HepG2 (cell line): ENCODE measurements at regions not wholly inside any gene's neighbourhood (a gene's known extent, or its start where the extent isn't known, plus 50 kb on each side); places are given as distances from the start of the nearest gene placed in this dataset.

Experiments
- ATAC-seq: fragments of 200-7000 bp; cut with Tn5 transposase; 3 replicates; pipeline ENCODE4 v1.9.1; 2020; ENCODE audit warnings: mild to moderate bottlenecking, moderate library complexity
- BruUV-seq: library from RNA; stranded (reverse); fragments of 400-500 nt; replicated peaks from 2 replicates; lab custom pipeline; 2021; lab: Mats Ljungman, UMichigan
- CTCF ChIA-PET: fragments of 300-600 bp; formaldehyde crosslinking; extraction: SDS; loops from one replicate; lab custom pipeline; 2021; ENCODE audit warnings: low total read pairs, inconsistent platforms, low intra/inter-chr PET ratio; lab: Yijun Ruan, JAX
- POLR2A ChIA-PET: fragments of 350-600 bp; sonication (Branson Sonifier 250); formaldehyde crosslinking; loops from one replicate; lab custom pipeline; 2020; ENCODE audit warnings: antibody characterized with exemption, inconsistent platforms; lab: Yijun Ruan, JAX
- DNase-seq: peaks from one replicate; pipeline ENCODE4 v3.0.0-alpha.2; 2015; ENCODE audit warnings: low spot score
- FAIRE-seq: peaks from 3 replicates; lab custom pipeline; 2011; peaks lifted over from hg19 to GRCh38; lab: Jason Lieb, UNC
- H2AFZ ChIP-seq: one replicate; pipeline ENCODE4 v1.6.1; 2011; ENCODE audit warnings: low read length, inconsistent platforms
- H3K27ac ChIP-seq: fragments of 300-600 bp; 3 replicates; pipeline ENCODE4 v1.8.0; 2011; ENCODE audit warnings: mixed run types, mild to moderate bottlenecking, mixed read lengths, low read length, inconsistent platforms; ENCODE audit not compliant: insufficient read depth; ENCODE audit errors: extremely low read length
- H3K27me3 ChIP-seq, 2 experiments: fragments of 200-600 bp in 1 of 2; 2 replicates in 1 of 2; 3 replicates in 1 of 2; pipeline versions ENCODE4 v1.6.0 to v1.8.0; 2011; ENCODE audit warnings: low read length in 2 of 2, mild to moderate bottlenecking in 2 of 2, moderate library complexity in 2 of 2, inconsistent platforms in 1 of 2; ENCODE audit not compliant: insufficient read depth in 2 of 2, control insufficient read depth in 1 of 2
- H3K36me3 ChIP-seq, 2 experiments: fragments of 200-600 bp in 1 of 2; replicated peaks in 1 of 2; 2 replicates in 1 of 2; 3 replicates in 1 of 2; pipeline versions ENCODE4 v1.5.1 to v1.8.0; 2011; ENCODE audit warnings: low read length in 2 of 2, inconsistent platforms in 1 of 2; ENCODE audit not compliant: insufficient read depth in 2 of 2, control insufficient read depth in 1 of 2
- H3K4me1 ChIP-seq: 2 replicates; pipeline ENCODE4 v1.5.1; 2012; ENCODE audit warnings: low read length, inconsistent platforms; ENCODE audit not compliant: insufficient read depth
- H3K4me2 ChIP-seq: 2 replicates; pipeline ENCODE4 v1.6.0; 2011; ENCODE audit warnings: low read depth, low read length, inconsistent platforms
- H3K4me3 ChIP-seq, 3 experiments: fragments of 200-600 bp in 1 of 3; sonication (generic), shearing (Covaris generic) in 1 of 3; replicated peaks in 1 of 3; 2 replicates each; pipeline ENCODE4 v1.5.1; 2011 to 2016; ENCODE audit warnings: low read length in 3 of 3, inconsistent platforms in 2 of 3, low read depth in 2 of 3, mild to moderate bottlenecking in 2 of 3, control low read depth in 1 of 3, mixed read lengths in 1 of 3; ENCODE audit not compliant: insufficient read depth in 1 of 3
- H3K79me2 ChIP-seq: one replicate; pipeline ENCODE4 v1.6.1; 2011; ENCODE audit warnings: low read length, inconsistent platforms; ENCODE audit not compliant: insufficient read depth
- H3K9ac ChIP-seq: 2 replicates; pipeline ENCODE4 v1.6.0; 2011; ENCODE audit warnings: mild to moderate bottlenecking, low read depth, low read length, inconsistent platforms; ENCODE audit not compliant: insufficient read depth
- H3K9me3 ChIP-seq: 2 replicates; pipeline ENCODE4 v1.5.1; 2012; ENCODE audit warnings: mild to moderate bottlenecking, low read length
- H4K20me1 ChIP-seq: 2 replicates; pipeline ENCODE4 v1.6.0; 2011; ENCODE audit warnings: inconsistent platforms, mild to moderate bottlenecking, low read length, moderate library complexity; ENCODE audit not compliant: insufficient read depth
- ARNTL ChIP-seq: sonication (generic); formaldehyde crosslinking; IDR thresholded peaks from 2 replicates; pipeline ENCODE4 v1.4.0; 2020; ENCODE audit warnings: mild to moderate bottlenecking, missing genetic modification reagents
- CBFB ChIP-seq: sonication (generic); formaldehyde crosslinking; IDR thresholded peaks from 2 replicates; pipeline ENCODE4 v1.4.0; 2020; ENCODE audit warnings: missing genetic modification reagents
- CHD2 ChIP-seq: IDR thresholded peaks from 2 replicates; pipeline ENCODE4 v1.6.1; 2011; ENCODE audit warnings: low read depth, low read length, improper control_type of control experiment
- ZFP91 ChIP-seq: sonication (generic); formaldehyde crosslinking; IDR thresholded peaks from 2 replicates; pipeline ENCODE4 v1.9.0; 2022; ENCODE audit warnings: missing genetic modification reagents, mild to moderate bottlenecking, borderline replicate concordance
- ZNF142 ChIP-seq: sonication (generic); formaldehyde crosslinking; IDR thresholded peaks from 2 replicates; pipeline ENCODE4 v1.4.0; 2020; ENCODE audit warnings: missing genetic modification reagents
- ZNF207 ChIP-seq: fragments of 450-650 bp; IDR thresholded peaks from 2 replicates; pipeline ENCODE4 v1.6.1; 2016; ENCODE audit warnings: antibody characterized with exemption, borderline replicate concordance
- ZNF615 ChIP-seq: sonication (generic); formaldehyde crosslinking; IDR thresholded peaks from 2 replicates; pipeline ENCODE4 v1.5.0; 2020; ENCODE audit warnings: mild to moderate bottlenecking, missing genetic modification reagents, borderline replicate concordance
- ZNF616 ChIP-seq: sonication (generic); formaldehyde crosslinking; IDR thresholded peaks from 2 replicates; pipeline ENCODE4 v1.5.0; 2020; ENCODE audit warnings: low read depth, mild to moderate bottlenecking, missing genetic modification reagents
- ZNF7 ChIP-seq: IDR thresholded peaks from 2 replicates; pipeline ENCODE4 v1.6.1; 2016; ENCODE audit warnings: missing biosample characterization, missing genetic modification reagents
- WGBS: methylation state at CpG from one replicate; pipeline ENCODE4 v1.1.6; 2017; ENCODE audit warnings: low lambda C conversion rate; 5-methylcytosine and 5-hydroxymethylcytosine counted together
- in situ Hi-C: cut with HindIII; loops from 2 replicates; pipeline ENCODE4 v1.10.0; 2017; ENCODE audit warnings: low pct_unique_long_range_greater_than_20kb; ENCODE audit not compliant: extremely low pct_ligation_motif_present
- intact Hi-C: fragments of 100-400 bp; cut with micrococcal nuclease; formaldehyde crosslinking; loops from one replicate; pipeline ENCODE4 v1.10.0; 2022; ENCODE audit not compliant: unreplicated experiment

- H4K20me1 ChIP-seq: no peaks in the 10 kb centered on the region
- DNase-seq: no peak
- peaks cover 0 to 13% of the 10 kb centered on the region in 2 experiments; a peak in 2 of 5 replicates for H3K27me3 ChIP-seq
- no peaks in the 10 kb centered on the region for H3K36me3 ChIP-seq
- no peaks in the 10 kb centered on the region for H3K4me1 ChIP-seq
- intact Hi-C loops: no loop called here
- ChIA-PET POLR2A (no interaction called here), CTCF (no interaction called here)
- H3K27ac ChIP-seq: no peak overlapping the region
- no peak overlapping the region for H3K9ac ChIP-seq
- no TSS peak for BruUV-seq
- 0% methylated on average over 6 of the region's 6 CpGs for WGBS
- in situ Hi-C loops: no loop called here
- no peak for TF ChIP-seq ZFP91
- TF ChIP-seq ZNF615 (CRISPR knock-in tag): no peak
- no peak for TF ChIP-seq ZNF616 (CRISPR knock-in tag)
- TF ChIP-seq ZNF142 (CRISPR knock-in tag): no peak
- TF ChIP-seq ZNF207: no peak
- no peak for TF ChIP-seq ARNTL (CRISPR knock-in tag)
- no peak for TF ChIP-seq CHD2
- TF ChIP-seq CBFB: no peak
- TF ChIP-seq ZNF7 (CRISPR knock-in tag): no peak
- no peak overlapping the region for H3K4me2 ChIP-seq
- H3K9me3 ChIP-seq: no peaks in the 10 kb centered on the region
- H3K4me3 ChIP-seq: no peak overlapping the region
- no peaks in the 10 kb centered on the region for H3K79me2 ChIP-seq
- no peak for ATAC-seq
- no peak overlapping the region for H2AFZ ChIP-seq
- no peak for FAIRE-seq
These were observed 132.5 kb upstream of the C1orf174 start for GRCh38 chr1:4032571-4032970.
